HEK293 (cell line): ENCODE measurements at regions not wholly inside any gene's neighbourhood (a gene's known extent, or its start where the extent isn't known, plus 50 kb on each side); places are given as distances from the start of the nearest gene placed in this dataset.

Experiments used
- CTCF ChIP-seq: fragments of 450-650 bp; formaldehyde crosslinking; IDR thresholded peaks from 2 replicates; pipeline ENCODE4 v1.5.1; 2016; ENCODE audit warnings: missing biosample characterization, missing genetic modification characterization
- PRDM6 ChIP-seq: fragments of 450-650 bp; formaldehyde crosslinking; IDR thresholded peaks from 2 replicates; pipeline ENCODE4 v1.5.1; 2017; ENCODE audit warnings: missing biosample characterization, missing genetic modification characterization
- ZBTB6 ChIP-seq: fragments of 450-650 bp; formaldehyde crosslinking; IDR thresholded peaks from 2 replicates; pipeline ENCODE4 v1.5.1; 2017; ENCODE audit warnings: missing biosample characterization, missing genetic modification characterization
- ZFP3 ChIP-seq: fragments of 450-650 bp; formaldehyde crosslinking; IDR thresholded peaks from 2 replicates; pipeline ENCODE4 v1.5.1; 2016; ENCODE audit warnings: low read depth, missing biosample characterization, missing genetic modification characterization
- ZFP69B ChIP-seq: fragments of 450-650 bp; formaldehyde crosslinking; IDR thresholded peaks from 2 replicates; pipeline ENCODE4 v1.5.1; 2016; ENCODE audit warnings: missing biosample characterization, missing genetic modification characterization
- ZNF138 ChIP-seq: fragments of 450-650 bp; formaldehyde crosslinking; IDR thresholded peaks from 2 replicates; pipeline ENCODE4 v1.5.1; 2016; ENCODE audit warnings: missing biosample characterization, missing genetic modification characterization, borderline replicate concordance
- ZNF223 ChIP-seq: fragments of 450-650 bp; formaldehyde crosslinking; IDR thresholded peaks from 2 replicates; pipeline ENCODE4 v1.5.1; 2016; ENCODE audit warnings: missing biosample characterization, missing genetic modification characterization
- ZNF274 ChIP-seq, 2 experiments: fragments of 200-500 bp in 1 of 2; fragments of 450-650 bp in 1 of 2; sonication (Bioruptor generic) in 1 of 2; formaldehyde crosslinking in 1 of 2; IDR thresholded peaks; 2 replicates each; pipeline versions ENCODE4 v1.5.1 to v1.6.1; 2014 to 2016; ENCODE audit warnings: borderline replicate concordance in 1 of 2, inconsistent platforms in 1 of 2, low read length in 1 of 2, missing biosample characterization in 1 of 2, missing genetic modification characterization in 1 of 2
- ZNF530 ChIP-seq: fragments of 450-650 bp; formaldehyde crosslinking; IDR thresholded peaks from 2 replicates; pipeline ENCODE4 v1.5.1; 2016; ENCODE audit warnings: low read depth, missing biosample characterization, missing genetic modification characterization
- ZNF544 ChIP-seq: fragments of 450-650 bp; formaldehyde crosslinking; IDR thresholded peaks from 2 replicates; pipeline ENCODE4 v1.5.0; 2017; ENCODE audit warnings: missing biosample characterization, missing genetic modification characterization
- ZNF549 ChIP-seq: fragments of 450-650 bp; IDR thresholded peaks from 2 replicates; pipeline ENCODE4 v1.5.1; 2018; ENCODE audit warnings: missing biosample characterization, missing genetic modification characterization, mild to moderate bottlenecking, inconsistent platforms, moderate library complexity
- ZSCAN30 ChIP-seq: fragments of 450-650 bp; IDR thresholded peaks from 2 replicates; pipeline ENCODE4 v1.5.1; 2018; ENCODE audit warnings: missing biosample characterization, mild to moderate bottlenecking, missing genetic modification characterization, moderate library complexity

GRCh38 chr10:120732067-120732466, 119.1 kb upstream of the WDR11 start:
- TF ChIP-seq ZNF138 (tag by site-specific recombination) (no peak), ZNF549 (no peak), ZBTB6 (no peak), ZNF544 (tag by site-specific recombination) (no peak), ZNF530 (tag by site-specific recombination) (no peak), ZNF274 (IDR thresholded peaks at IDR 0.05; ENCODE audit: low read length) (no peak), ZNF274 (tag by site-specific recombination; IDR thresholded peaks at IDR 0.05; ENCODE audit: borderline replicate concordance) (no peak), ZFP3 (no peak), ZFP69B (tag by site-specific recombination) (no peak), CTCF (tag by site-specific recombination) (no peak), ZSCAN30 (tag by site-specific recombination) (no peak), PRDM6 (tag by site-specific recombination) (no peak), ZNF223 (tag by site-specific recombination) (no peak)
